Activated T-helper 17 cell treated with anti-CD3 and anti-CD28 coated beads, Interleukin-2, amount 50 U/mL, for 72 hours (primary cell): ENCODE measurements at regions not wholly inside any gene's neighbourhood (a gene's known extent, or its start where the extent isn't known, plus 50 kb on each side); places are given as distances from the start of the nearest gene placed in this dataset.
"Not testable (repeated sequence)": the region's sequence is repeated elsewhere in the genome, so short reads cannot be mapped to it uniquely, and the experiment has no call there.

Source experiments
- ATAC-seq: fragments of 150-1000 bp; cut with Tn5 transposase; replicated peaks from 2 replicates; pipeline ENCODE4 v1.10.0; 2021; ENCODE audit warnings: mild to moderate bottlenecking, moderate library complexity
- H3K27ac Mint-ChIP-seq: one replicate; pipeline ENCODE4 v1.8.0; 2022; ENCODE audit warnings: mixed read lengths
- H3K27me3 Mint-ChIP-seq: one replicate; pipeline ENCODE4 v1.8.0; 2022; ENCODE audit warnings: mixed read lengths
- H3K36me3 Mint-ChIP-seq: one replicate; pipeline ENCODE4 v1.8.0; 2022; ENCODE audit warnings: low read depth, mild to moderate bottlenecking, mixed read lengths
- H3K4me1 Mint-ChIP-seq: one replicate; pipeline ENCODE4 v1.8.0; 2022; ENCODE audit warnings: mixed read lengths
- H3K4me3 Mint-ChIP-seq: one replicate; pipeline ENCODE4 v1.8.0; 2022; ENCODE audit warnings: mild to moderate bottlenecking, mixed read lengths
- H3K9me3 Mint-ChIP-seq: one replicate; pipeline ENCODE4 v1.8.0; 2022; ENCODE audit warnings: mixed read lengths

DNA sequence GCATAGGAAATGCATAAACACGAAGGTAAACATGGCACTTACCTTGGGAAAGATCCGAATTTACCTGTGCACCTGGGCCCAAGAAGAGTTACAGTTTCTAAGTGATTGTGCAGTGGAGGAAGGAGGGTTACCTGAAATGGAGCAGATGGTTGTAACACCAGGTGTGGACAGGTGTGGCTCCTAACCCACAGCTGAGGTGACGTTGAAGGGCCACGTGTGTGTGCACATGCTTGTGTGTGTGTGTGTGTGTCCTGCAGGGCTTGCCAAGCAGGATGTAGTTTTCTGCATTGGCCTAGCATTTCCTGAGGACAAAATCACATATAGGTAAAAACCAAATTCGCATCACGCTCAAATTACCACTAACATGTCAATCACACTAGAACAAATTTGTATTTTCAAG, 240.8 kb downstream of the ANKRD60 start:
- Mint-ChIP-seq H3K4me3 (no peak overlapping the region), H3K9me3 (no peaks in the 10 kb centered on the region), H3K4me1 (no peaks in the 10 kb centered on the region), H3K27ac (no peak overlapping the region), H3K36me3 (no peaks in the 10 kb centered on the region), H3K27me3 (peaks cover 16% of the 10 kb centered on the region)
- ATAC-seq, result no peak

DNA sequence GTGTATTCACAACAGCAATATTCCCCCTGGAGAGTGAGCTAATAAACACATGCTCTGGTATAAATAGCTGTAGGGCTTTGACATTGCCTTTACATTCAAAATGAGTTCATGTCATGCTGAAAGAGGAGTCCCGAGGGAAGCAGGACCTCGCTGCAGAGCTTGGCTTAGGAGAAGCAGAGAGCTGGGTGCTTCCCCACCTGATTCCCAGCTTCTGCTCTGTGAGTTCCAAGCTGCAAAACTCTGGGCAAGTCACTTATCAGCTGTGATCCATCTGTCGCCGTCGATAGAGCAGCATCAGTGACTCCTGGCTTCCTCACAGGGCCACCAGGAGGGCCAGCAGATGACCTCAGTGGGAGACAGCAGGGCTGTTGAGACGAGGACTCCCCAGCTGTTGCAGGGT, 241.8 kb downstream of the ANKRD60 start:
- Mint-ChIP-seq H3K4me1 (no peaks in the 10 kb centered on the region), H3K27ac (no peak overlapping the region), H3K4me3 (no peak overlapping the region), H3K27me3 (peaks cover 19% of the 10 kb centered on the region), H3K36me3 (no peaks in the 10 kb centered on the region), H3K9me3 (no peaks in the 10 kb centered on the region)
- ATAC-seq, result no peak

DNA sequence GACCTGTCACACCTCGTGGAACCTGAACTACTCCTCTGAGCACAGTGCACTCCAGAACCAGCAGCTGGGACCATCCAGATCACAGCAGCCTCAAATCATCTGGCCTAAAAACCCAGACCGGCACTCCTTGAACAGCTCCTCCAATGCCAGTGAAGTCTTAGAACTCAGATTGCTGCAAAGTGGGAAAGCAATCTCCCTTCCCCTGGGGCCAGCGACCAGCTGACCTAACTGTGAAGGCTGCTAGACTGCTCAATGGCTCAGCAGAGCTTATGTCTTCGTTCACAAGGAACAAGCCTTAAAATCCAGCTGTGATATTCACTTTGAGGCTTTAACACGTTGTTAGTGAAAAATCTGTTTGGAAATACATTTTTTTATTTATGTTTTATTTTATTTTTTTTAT, 243.2 kb downstream of the ANKRD60 start:
- no peaks in the 10 kb centered on the region for H3K4me1 Mint-ChIP-seq
- H3K27ac Mint-ChIP-seq, result no peak overlapping the region
- H3K9me3 Mint-ChIP-seq, result no peaks in the 10 kb centered on the region
- no peaks in the 10 kb centered on the region for H3K36me3 Mint-ChIP-seq
- peaks cover 26% of the 10 kb centered on the region for H3K27me3 Mint-ChIP-seq
- ATAC-seq, result no peak
- H3K4me3 Mint-ChIP-seq, result no peak overlapping the region

DNA sequence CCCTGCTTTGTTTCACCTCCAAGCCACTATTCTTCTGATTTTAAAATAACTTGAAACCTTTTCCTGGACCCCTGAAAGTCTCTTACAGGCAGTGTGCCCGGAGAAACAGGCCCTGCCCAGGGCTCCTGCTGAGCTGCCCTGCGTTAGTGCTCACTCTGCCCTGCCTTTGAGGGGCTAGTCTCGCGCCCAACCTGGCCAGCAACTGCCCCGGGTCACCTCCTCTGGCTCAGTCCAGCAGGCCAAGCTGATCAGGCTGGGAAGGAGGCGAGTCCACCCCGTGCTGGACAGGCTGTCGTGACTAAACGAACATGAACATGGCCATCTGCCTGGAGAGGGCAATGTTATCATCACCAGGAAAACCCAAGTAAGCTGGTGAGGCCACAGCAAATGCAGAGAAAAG, 245.4 kb downstream of the ANKRD60 start:
- ATAC-seq, result no peak
- H3K27me3 Mint-ChIP-seq, result peaks cover 20% of the 10 kb centered on the region
- H3K27ac Mint-ChIP-seq, result no peak overlapping the region
- H3K9me3 Mint-ChIP-seq, result no peaks in the 10 kb centered on the region
- no peaks in the 10 kb centered on the region for H3K36me3 Mint-ChIP-seq
- no peak overlapping the region for H3K4me3 Mint-ChIP-seq
- no peaks in the 10 kb centered on the region for H3K4me1 Mint-ChIP-seq

DNA sequence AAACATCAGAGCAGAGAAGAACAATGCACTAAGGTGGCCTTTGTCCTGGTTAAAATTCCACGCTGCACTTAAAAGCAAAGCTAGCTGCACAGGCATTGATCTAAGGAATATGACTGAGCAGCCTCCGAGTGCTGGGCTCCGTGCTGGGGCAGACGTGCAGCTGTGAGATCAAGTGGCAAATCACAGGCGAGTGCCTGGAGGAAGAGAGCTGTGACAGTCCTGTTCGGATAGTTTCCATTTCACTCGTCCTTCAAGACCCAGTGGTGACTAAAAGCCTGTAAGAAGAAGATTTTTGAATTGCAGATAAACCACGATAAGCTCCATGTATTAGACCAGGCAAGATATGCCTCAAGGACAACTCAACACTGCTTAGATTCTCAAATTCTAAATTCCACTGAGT, 247.9 kb downstream of the ANKRD60 start:
- no peak for ATAC-seq
- H3K4me1 Mint-ChIP-seq, result no peaks in the 10 kb centered on the region
- no peaks in the 10 kb centered on the region for H3K9me3 Mint-ChIP-seq
- no peaks in the 10 kb centered on the region for H3K36me3 Mint-ChIP-seq
- peaks cover 14% of the 10 kb centered on the region for H3K27me3 Mint-ChIP-seq
- H3K4me3 Mint-ChIP-seq, result no peak overlapping the region
- H3K27ac Mint-ChIP-seq, result no peak overlapping the region

DNA sequence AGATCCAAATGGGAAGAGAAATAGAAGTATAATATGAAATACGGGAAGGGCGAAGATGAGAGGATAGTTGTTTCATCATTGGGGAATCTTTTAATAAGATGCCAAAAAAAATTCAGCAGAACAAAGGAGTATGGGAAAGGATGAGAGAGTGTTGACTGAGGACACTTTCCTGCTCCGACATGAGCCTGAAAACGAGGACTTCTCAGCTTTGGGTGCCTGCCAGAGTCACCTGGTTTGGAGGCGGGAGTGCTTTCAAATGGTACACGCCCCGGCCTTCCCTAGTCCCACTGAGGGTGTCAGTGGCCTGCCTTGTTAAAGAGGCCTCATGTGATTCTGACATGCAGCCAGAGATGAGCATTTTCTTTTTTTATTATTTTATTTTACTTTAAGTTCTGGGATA, 250.9 kb downstream of the ANKRD60 start:
- Mint-ChIP-seq H3K36me3 (no peaks in the 10 kb centered on the region), H3K9me3 (peaks cover 6% of the 10 kb centered on the region), H3K27ac (no peak overlapping the region), H3K27me3 (peaks cover 13% of the 10 kb centered on the region), H3K4me1 (no peaks in the 10 kb centered on the region), H3K4me3 (no peak overlapping the region)
- ATAC-seq, result no peak

DNA sequence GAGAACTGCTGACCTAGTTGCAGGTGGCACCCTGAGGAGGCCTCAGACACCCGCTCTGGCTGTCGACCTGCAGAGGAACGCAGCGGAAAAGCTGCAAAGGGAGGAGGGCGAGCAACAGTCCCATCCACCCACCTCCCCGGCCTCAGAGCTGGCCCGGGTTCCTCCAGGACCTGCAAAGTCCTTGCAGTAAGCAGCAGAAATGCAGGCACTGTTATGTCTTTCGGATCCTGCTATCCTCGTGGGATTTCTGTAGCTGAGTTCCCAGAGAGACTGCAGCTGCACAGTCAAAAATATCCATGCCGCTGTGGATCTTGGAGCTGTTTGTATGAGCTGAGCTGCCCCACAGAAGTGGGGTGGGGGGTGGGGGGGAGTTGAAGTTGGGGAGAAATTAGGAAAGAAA, 251.3 kb downstream of the ANKRD60 start:
- Mint-ChIP-seq H3K9me3 (peaks cover 6% of the 10 kb centered on the region), H3K4me1 (no peaks in the 10 kb centered on the region), H3K27me3 (peaks cover 11% of the 10 kb centered on the region), H3K36me3 (no peaks in the 10 kb centered on the region), H3K4me3 (no peak overlapping the region), H3K27ac (no peak overlapping the region)
- ATAC-seq, result no peak

DNA sequence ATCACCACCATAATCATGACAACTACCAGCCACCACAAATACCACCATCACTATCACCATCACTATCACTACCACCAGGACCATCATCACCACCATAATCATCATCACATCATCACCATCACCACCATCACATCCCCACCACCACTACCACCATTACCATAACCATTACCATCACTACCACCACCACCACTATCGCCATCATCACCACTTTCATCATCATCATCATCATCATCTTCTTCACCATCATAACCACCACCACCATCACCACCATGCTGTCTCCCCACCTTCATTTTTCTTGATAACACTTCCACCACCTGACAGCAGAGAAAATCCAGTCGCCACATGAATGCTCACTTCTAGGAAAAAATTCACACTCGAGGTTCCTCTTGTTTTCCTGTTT, 253.6 kb downstream of the ANKRD60 start:
- ATAC-seq, result no peak
- Mint-ChIP-seq H3K27ac (no peak overlapping the region), H3K27me3 (peaks cover 3% of the 10 kb centered on the region), H3K36me3 (no peaks in the 10 kb centered on the region), H3K4me3 (no peak overlapping the region), H3K4me1 (no peaks in the 10 kb centered on the region), H3K9me3 (peaks cover 6% of the 10 kb centered on the region)

DNA sequence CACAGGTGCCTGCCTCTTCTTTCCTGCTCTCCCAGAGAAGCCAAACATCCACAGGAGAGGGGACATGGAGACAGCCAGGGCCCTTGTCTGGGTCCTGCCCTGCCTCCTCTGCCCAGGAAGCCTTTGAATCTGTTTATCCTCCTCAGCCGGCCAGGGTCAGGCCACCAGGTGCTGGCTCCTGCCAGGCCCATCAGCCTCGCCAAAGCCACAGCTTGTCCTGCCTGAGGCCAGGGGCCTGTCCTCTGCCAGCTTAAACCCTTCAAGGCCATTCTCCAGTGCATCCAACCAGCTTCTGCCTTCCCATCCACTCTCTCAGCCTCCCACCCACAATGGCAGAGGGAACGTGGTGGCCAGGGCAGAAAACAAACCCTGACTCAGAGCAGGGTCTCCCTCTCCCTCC, 254.6 kb downstream of the ANKRD60 start:
- H3K4me3 Mint-ChIP-seq, result no peak overlapping the region
- H3K27me3 Mint-ChIP-seq, result peaks cover 10% of the 10 kb centered on the region
- peaks cover 6% of the 10 kb centered on the region for H3K9me3 Mint-ChIP-seq
- no peaks in the 10 kb centered on the region for H3K4me1 Mint-ChIP-seq
- H3K27ac Mint-ChIP-seq, result no peak overlapping the region
- ATAC-seq, result no peak
- H3K36me3 Mint-ChIP-seq, result no peaks in the 10 kb centered on the region

DNA sequence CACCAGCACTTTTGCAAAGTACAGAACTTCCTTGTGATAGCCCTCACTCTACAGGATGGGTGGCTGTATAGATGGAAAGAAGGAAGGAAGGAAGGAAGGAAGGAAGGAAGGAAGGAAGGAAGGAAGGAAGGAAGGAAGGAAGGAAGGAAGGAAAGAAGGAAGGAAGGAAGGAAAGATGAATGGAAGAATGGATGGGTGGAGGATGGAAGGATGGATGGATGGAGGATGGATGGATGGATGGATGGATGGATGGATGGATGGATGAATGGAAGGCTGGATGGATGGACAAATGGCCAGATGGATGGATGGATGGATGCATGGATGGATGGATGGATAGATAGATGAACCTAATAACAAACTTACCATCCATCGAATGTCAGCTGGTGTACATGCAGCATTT, 256.9 kb downstream of the ANKRD60 start:
- not testable (repeated sequence) for H3K4me3 Mint-ChIP-seq, H3K36me3 Mint-ChIP-seq, H3K27ac Mint-ChIP-seq, H3K4me1 Mint-ChIP-seq, H3K9me3 Mint-ChIP-seq, ATAC-seq
- peaks cover 14% of the 10 kb centered on the region for H3K27me3 Mint-ChIP-seq

DNA sequence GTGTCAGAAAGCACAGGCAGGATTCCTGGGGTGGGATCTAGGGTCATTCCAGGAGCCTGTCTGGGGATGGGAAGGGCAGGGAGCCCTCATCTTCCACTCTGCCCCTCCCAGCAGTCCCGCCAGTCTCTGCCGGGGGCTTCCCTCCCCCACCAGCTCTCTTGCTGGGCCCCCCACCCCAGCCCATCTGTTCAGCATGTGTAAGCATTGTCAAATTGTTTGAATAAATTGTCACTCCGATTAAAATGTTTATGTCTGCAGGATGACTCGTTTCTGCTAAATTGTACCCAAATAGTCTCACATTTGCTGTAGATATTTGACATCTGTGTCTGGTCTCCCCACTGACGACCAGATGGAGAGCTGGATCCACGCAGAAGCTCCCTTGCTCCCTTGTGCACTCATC, 257.6 kb downstream of the ANKRD60 start:
- no peak for ATAC-seq
- H3K36me3 Mint-ChIP-seq, result no peaks in the 10 kb centered on the region
- peaks cover 6% of the 10 kb centered on the region for H3K9me3 Mint-ChIP-seq
- H3K27ac Mint-ChIP-seq, result no peak overlapping the region
- H3K4me3 Mint-ChIP-seq, result no peak overlapping the region
- peaks cover 14% of the 10 kb centered on the region for H3K27me3 Mint-ChIP-seq
- H3K4me1 Mint-ChIP-seq, result no peaks in the 10 kb centered on the region

DNA sequence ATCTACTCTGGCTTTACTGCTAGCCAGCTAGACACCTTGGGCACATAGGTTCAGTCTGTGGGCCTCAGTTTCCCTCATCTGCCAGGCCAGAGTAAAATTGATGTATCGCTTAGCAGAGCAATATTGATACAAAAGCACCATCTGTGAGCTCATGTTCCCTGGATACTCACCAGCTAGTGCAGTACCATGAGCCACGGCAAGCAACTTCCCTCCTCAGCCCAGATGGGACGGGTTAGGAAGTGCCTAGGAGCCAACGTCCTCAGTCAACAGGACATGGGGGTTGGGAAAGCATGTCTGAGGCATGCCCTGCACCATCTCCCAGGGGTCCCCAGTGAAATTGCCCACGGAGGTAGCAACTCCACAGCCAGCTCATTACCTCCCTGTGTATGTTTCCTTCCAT, 258.3 kb downstream of the ANKRD60 start:
- no peaks in the 10 kb centered on the region for H3K4me1 Mint-ChIP-seq
- no peak overlapping the region for H3K27ac Mint-ChIP-seq
- H3K36me3 Mint-ChIP-seq, result no peaks in the 10 kb centered on the region
- peaks cover 6% of the 10 kb centered on the region for H3K9me3 Mint-ChIP-seq
- ATAC-seq, result no peak
- H3K4me3 Mint-ChIP-seq, result no peak overlapping the region
- H3K27me3 Mint-ChIP-seq, result peaks cover 15% of the 10 kb centered on the region

DNA sequence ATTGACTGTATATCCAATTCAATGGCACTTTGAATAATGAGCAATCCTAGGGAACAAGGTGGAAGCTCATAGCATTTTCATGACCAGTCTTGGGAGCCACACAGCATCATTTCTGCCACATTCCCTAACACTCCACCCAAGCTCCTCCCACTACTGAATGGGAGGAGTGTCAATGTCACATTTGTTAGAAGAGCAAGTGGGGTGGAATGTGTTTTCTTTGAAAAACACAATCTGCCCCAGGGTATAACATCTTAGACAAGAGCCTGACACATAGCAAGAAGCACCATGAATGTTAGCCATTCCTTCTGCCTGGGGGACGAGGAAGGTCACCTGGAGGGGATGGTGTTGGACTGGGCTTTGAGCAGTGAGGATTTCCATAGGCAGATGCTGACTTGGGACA, 258.3 kb upstream of the PMEPA1 start:
- no peak overlapping the region for H3K27ac Mint-ChIP-seq
- H3K36me3 Mint-ChIP-seq, result no peaks in the 10 kb centered on the region
- H3K4me1 Mint-ChIP-seq, result no peaks in the 10 kb centered on the region
- H3K27me3 Mint-ChIP-seq, result peaks cover 22% of the 10 kb centered on the region
- no peaks in the 10 kb centered on the region for H3K9me3 Mint-ChIP-seq
- H3K4me3 Mint-ChIP-seq, result no peak overlapping the region
- ATAC-seq, result no peak

DNA sequence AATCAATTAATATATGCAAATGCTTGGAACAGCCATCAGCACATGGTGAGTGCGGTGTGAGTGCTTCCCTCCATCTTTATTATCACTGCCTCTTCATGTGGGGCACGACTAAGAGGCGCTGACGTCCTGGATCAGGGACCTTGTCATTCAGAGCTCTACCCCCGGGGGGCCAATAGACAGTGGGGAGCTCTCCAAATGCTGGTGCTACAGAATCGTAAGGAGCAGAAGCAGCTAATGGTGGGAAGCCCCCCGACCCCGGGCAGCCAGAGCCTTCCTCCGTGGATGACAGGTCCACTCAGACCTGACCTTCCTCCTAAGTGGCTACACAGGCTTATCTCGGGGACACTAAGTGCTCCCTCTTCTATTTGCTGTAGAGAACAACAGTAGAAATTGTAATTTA, 257.5 kb upstream of the PMEPA1 start:
- no peak overlapping the region for H3K4me3 Mint-ChIP-seq
- no peaks in the 10 kb centered on the region for H3K4me1 Mint-ChIP-seq
- no peaks in the 10 kb centered on the region for H3K36me3 Mint-ChIP-seq
- H3K27me3 Mint-ChIP-seq, result peaks cover 22% of the 10 kb centered on the region
- no peak for ATAC-seq
- H3K9me3 Mint-ChIP-seq, result no peaks in the 10 kb centered on the region
- no peak overlapping the region for H3K27ac Mint-ChIP-seq

DNA sequence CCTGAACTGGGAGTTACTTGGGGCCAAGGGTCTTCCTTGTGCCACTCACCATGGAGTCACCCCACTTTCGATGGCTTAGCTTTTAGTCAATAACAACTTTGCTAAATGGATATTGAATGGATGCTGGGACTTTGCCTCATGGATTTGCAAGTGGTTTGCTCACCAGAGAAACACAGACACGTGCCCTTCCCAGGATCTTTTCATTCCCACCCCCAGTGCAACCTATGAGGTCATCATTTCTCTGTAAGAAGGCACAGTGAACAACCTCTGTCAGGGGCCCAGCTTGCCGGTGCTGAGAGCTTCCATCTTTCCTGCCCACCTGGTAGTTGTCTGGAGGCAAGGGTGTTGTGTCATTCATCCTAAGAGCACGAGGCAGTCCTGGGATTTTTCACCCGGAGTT, 256.8 kb upstream of the PMEPA1 start:
- H3K4me3 Mint-ChIP-seq, result no peak overlapping the region
- ATAC-seq, result no peak
- no peaks in the 10 kb centered on the region for H3K36me3 Mint-ChIP-seq
- H3K4me1 Mint-ChIP-seq, result no peaks in the 10 kb centered on the region
- no peaks in the 10 kb centered on the region for H3K9me3 Mint-ChIP-seq
- peaks cover 22% of the 10 kb centered on the region for H3K27me3 Mint-ChIP-seq
- H3K27ac Mint-ChIP-seq, result no peak overlapping the region

DNA sequence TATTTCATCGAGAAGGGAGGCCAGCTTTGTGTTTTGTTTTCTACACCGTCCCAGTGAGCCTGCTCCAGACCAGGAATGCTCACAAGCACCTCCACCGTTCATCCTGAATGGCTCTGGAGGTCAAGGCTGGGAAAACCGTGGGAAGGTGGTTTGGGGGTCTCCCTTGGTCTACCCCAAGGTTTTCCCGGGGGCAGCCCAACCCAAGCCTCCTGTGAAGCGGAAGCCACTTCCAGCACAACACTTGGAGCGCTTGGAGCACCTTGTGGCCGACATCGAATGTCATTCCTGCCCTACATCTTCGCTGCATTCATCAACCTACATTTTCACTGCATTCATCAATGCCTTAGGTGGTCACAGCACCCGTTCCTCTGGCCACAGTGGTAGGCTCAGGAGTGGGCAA, 255.6 kb upstream of the PMEPA1 start:
- ATAC-seq, result no peak
- Mint-ChIP-seq H3K36me3 (no peaks in the 10 kb centered on the region), H3K9me3 (no peaks in the 10 kb centered on the region), H3K4me1 (no peaks in the 10 kb centered on the region), H3K27ac (no peak overlapping the region), H3K4me3 (no peak overlapping the region), H3K27me3 (peaks cover 22% of the 10 kb centered on the region)
